Endothelial cell of umbilical vein (primary cell): ENCODE measurements at regions not wholly inside any gene's neighbourhood (a gene's known extent, or its start where the extent isn't known, plus 50 kb on each side); places are given as distances from the start of the nearest gene placed in this dataset.

ENCODE experiments used
- BruUV-seq: library from RNA; stranded (reverse); fragments of 400-500 nt; replicated peaks from 2 replicates; lab custom pipeline; 2021; lab: Mats Ljungman, UMichigan
- CTCF ChIA-PET: fragments of 300-600, 350-600 bp; sonication (Branson Sonifier 250); formaldehyde crosslinking; loops from one replicate; lab custom pipeline; 2021; ENCODE audit warnings: antibody characterized with exemption, inconsistent platforms; lab: Charles Lee
- POLR2A ChIA-PET: fragments of 300-600, 350-600 bp; sonication (Branson Sonifier 250); formaldehyde crosslinking; loops from one replicate; lab custom pipeline; 2021; ENCODE audit warnings: antibody characterized with exemption, inconsistent platforms; lab: Charles Lee
- DNase-seq: peaks from one replicate; pipeline ENCODE4 v3.0.0-alpha.2; 2011; ENCODE audit warnings: low read depth, low spot score
- FAIRE-seq: peaks from 2 replicates; lab custom pipeline; 2011; peaks lifted over from hg19 to GRCh38; lab: Jason Lieb, UNC
- H2AFZ ChIP-seq: 2 replicates; pipeline ENCODE4 v1.6.0; 2012; ENCODE audit warnings: low read depth, low read length, control low read depth, inconsistent platforms
- H3K27ac ChIP-seq: 2 replicates; pipeline ENCODE4 v1.5.1; 2011; ENCODE audit warnings: low read depth, mild to moderate bottlenecking, control low read depth, low read length, moderate library complexity; ENCODE audit not compliant: insufficient read depth
- H3K27me3 ChIP-seq, 2 experiments: 2 replicates each; pipeline versions ENCODE4 v1.6.0 to v1.6.1; 2011; ENCODE audit warnings: low read length in 2 of 2, mixed read lengths in 1 of 2; ENCODE audit not compliant: control insufficient read depth in 2 of 2, insufficient read depth in 2 of 2
- H3K36me3 ChIP-seq, 2 experiments: 2 replicates in 1 of 2; 3 replicates in 1 of 2; pipeline ENCODE4 v1.5.1; 2011; ENCODE audit warnings: low read length in 2 of 2, mild to moderate bottlenecking in 1 of 2, moderate library complexity in 1 of 2; ENCODE audit not compliant: control insufficient read depth in 2 of 2, insufficient read depth in 2 of 2; ENCODE audit errors: extremely low read depth in 1 of 2
- H3K4me1 ChIP-seq: 3 replicates; pipeline ENCODE4 v1.5.1; 2011; ENCODE audit warnings: mild to moderate bottlenecking, low read length; ENCODE audit not compliant: control insufficient read depth, insufficient read depth; ENCODE audit errors: extremely low read depth
- H3K4me2 ChIP-seq: 2 replicates; pipeline ENCODE4 v1.6.1; 2011; ENCODE audit warnings: low read length, control low read depth, mixed read lengths; ENCODE audit not compliant: insufficient read depth
- H3K4me3 ChIP-seq, 3 experiments: fragments of 200-600 bp in 1 of 3; sonication (generic), shearing (Covaris generic) in 1 of 3; replicated peaks in 1 of 3; 2 replicates each; pipeline ENCODE4 v1.5.1; 2011 to 2016; ENCODE audit warnings: control low read depth in 3 of 3, low read length in 3 of 3, mild to moderate bottlenecking in 2 of 3, inconsistent platforms in 1 of 3, low read depth in 1 of 3, moderate library complexity in 1 of 3; ENCODE audit not compliant: insufficient read depth in 1 of 3
- H3K79me2 ChIP-seq: 2 replicates; pipeline ENCODE4 v1.6.0; 2012; ENCODE audit warnings: low read length, inconsistent platforms; ENCODE audit not compliant: control insufficient read depth, insufficient read depth
- H3K9ac ChIP-seq: replicated peaks from 2 replicates; pipeline ENCODE3; 2011; ENCODE audit warnings: low read length, control low read depth; ENCODE audit not compliant: insufficient read depth; ENCODE audit errors: extremely low read depth
- H3K9me1 ChIP-seq: replicated peaks from 3 replicates; pipeline ENCODE4 v1.6.0; 2011; ENCODE audit warnings: mild to moderate bottlenecking, low read length; ENCODE audit not compliant: control insufficient read depth, insufficient read depth; ENCODE audit errors: extremely low read depth
- H3K9me3 ChIP-seq: replicated peaks from 2 replicates; pipeline ENCODE4 v1.5.1; 2012; ENCODE audit warnings: low read length, inconsistent platforms; ENCODE audit not compliant: control insufficient read depth, insufficient read depth
- H4K20me1 ChIP-seq: replicated peaks from 2 replicates; pipeline ENCODE3; 2011; ENCODE audit warnings: mild to moderate bottlenecking, low read length; ENCODE audit not compliant: control insufficient read depth, insufficient read depth; ENCODE audit errors: extremely low read depth
- EZH2 ChIP-seq: IDR thresholded peaks from 2 replicates; pipeline ENCODE4 v1.6.1; 2012; ENCODE audit warnings: borderline replicate concordance, low read depth, mild to moderate bottlenecking, moderate library complexity, low read length, inconsistent platforms; ENCODE audit not compliant: severe bottlenecking
- FOS ChIP-seq: IDR thresholded peaks from 2 replicates; pipeline ENCODE4 v1.6.1; 2011; ENCODE audit warnings: mild to moderate bottlenecking, low read length, moderate library complexity, borderline replicate concordance; ENCODE audit not compliant: insufficient read depth
- GATA2 ChIP-seq: IDR thresholded peaks from 2 replicates; pipeline ENCODE4 v1.7.0; 2011; ENCODE audit warnings: low read depth, mild to moderate bottlenecking, moderate library complexity, mixed read lengths, low read length; ENCODE audit not compliant: insufficient read length, insufficient read depth
- JUN ChIP-seq: IDR thresholded peaks from 2 replicates; pipeline ENCODE4 v1.6.1; 2011; ENCODE audit warnings: borderline replicate concordance, low read depth; ENCODE audit not compliant: insufficient read length, insufficient read depth
- MAX ChIP-seq: IDR thresholded peaks from 2 replicates; pipeline ENCODE4 v1.6.1; 2011; ENCODE audit not compliant: insufficient read depth, insufficient read length
- MYC ChIP-seq: IDR thresholded peaks from one replicate; pipeline ENCODE4 v1.6.1; 2011; ENCODE audit warnings: mild to moderate bottlenecking, low read depth, low read length
- POLR2A ChIP-seq: IDR thresholded peaks from 2 replicates; pipeline ENCODE4 v1.6.1; 2012; ENCODE audit warnings: low read depth, mild to moderate bottlenecking, control low read depth, low read length
- POLR2AphosphoS5 ChIP-seq: IDR thresholded peaks from 2 replicates; pipeline ENCODE4 v1.6.1; 2012; ENCODE audit warnings: low read depth, mild to moderate bottlenecking, control low read depth, low read length, moderate library complexity; ENCODE audit not compliant: insufficient read depth
- dilution Hi-C: fragments of 300-500 bp; cut with MboI; formaldehyde crosslinking; loops from one replicate; pipeline ENCODE4 v1.15.0; 2019; ENCODE audit warnings: low sequenced_read_pairs; ENCODE audit not compliant: extremely low pct_ligation_motif_present
- intact Hi-C: fragments of 100-400 bp; cut with micrococcal nuclease; formaldehyde crosslinking; loops from one replicate; pipeline ENCODE4 v1.10.0; 2022
- TF ChIP-seq, protein P1 (sequence below), 2 donors: IDR thresholded peaks; 1 replicate in 1 of 2; 2 replicates in 1 of 2; pipeline ENCODE4 v1.5.1; 2011; ENCODE audit warnings: low read length in 2 of 2, mild to moderate bottlenecking in 2 of 2, moderate library complexity in 2 of 2, control low read depth in 1 of 2, inconsistent platforms in 1 of 2, low read depth in 1 of 2; ENCODE audit not compliant: insufficient read depth in 1 of 2; ENCODE audit errors: extremely low read depth in 1 of 2

- ChIA-PET CTCF (interaction anchor here (1.5 to 1.8 kb wide), 3 partner anchors 25 to 191 kb away, joined by 3 to 7 read pairs (median 6); no protein-coding TSS in a partner anchor), POLR2A (interaction anchor here (0.6 kb wide), 1 partner anchor 336 kb away, joined by 3 read pairs; no protein-coding TSS in a partner anchor)
- Histone ChIP-seq H3K27me3 (no peaks in the 10 kb centered on the region), H3K9me1 (no peaks in the 10 kb centered on the region), H3K36me3 (no peaks in the 10 kb centered on the region), H2AFZ (no peak overlapping the region), H3K4me3 (no peak overlapping the region), H3K9me3 (no peaks in the 10 kb centered on the region), H3K27ac (peak overlapping the region; percentile 97), H3K79me2 (no peaks in the 10 kb centered on the region), H3K4me2 (peak overlapping the region; percentile 72), H4K20me1 (no peaks in the 10 kb centered on the region), H3K9ac (peak overlapping the region; percentile 78), H3K4me1 (peaks cover 25% of the 10 kb centered on the region)
- no TSS peak for BruUV-seq
- intact Hi-C loops, result loop anchor here (1.0 to 10.0 kb wide), 14 partner anchors 18 to 828 kb away; no protein-coding TSS in a partner anchor
- DNase-seq (peak; percentile 97), FAIRE-seq (peak; percentile 99)
- TF ChIP-seq JUN, result peak; percentile 94
- peak; percentile 96 for TF ChIP-seq FOS
- TF ChIP-seq EZH2, result no peak
- peak; percentile 91 for TF ChIP-seq GATA2
- peak; percentile 49 for TF ChIP-seq POLR2A
- TF ChIP-seq, protein P1, sequence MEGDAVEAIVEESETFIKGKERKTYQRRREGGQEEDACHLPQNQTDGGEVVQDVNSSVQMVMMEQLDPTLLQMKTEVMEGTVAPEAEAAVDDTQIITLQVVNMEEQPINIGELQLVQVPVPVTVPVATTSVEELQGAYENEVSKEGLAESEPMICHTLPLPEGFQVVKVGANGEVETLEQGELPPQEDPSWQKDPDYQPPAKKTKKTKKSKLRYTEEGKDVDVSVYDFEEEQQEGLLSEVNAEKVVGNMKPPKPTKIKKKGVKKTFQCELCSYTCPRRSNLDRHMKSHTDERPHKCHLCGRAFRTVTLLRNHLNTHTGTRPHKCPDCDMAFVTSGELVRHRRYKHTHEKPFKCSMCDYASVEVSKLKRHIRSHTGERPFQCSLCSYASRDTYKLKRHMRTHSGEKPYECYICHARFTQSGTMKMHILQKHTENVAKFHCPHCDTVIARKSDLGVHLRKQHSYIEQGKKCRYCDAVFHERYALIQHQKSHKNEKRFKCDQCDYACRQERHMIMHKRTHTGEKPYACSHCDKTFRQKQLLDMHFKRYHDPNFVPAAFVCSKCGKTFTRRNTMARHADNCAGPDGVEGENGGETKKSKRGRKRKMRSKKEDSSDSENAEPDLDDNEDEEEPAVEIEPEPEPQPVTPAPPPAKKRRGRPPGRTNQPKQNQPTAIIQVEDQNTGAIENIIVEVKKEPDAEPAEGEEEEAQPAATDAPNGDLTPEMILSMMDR (IDR thresholded peaks at IDR 0.05; ENCODE audit: extremely low read depth in 1 of 2, insufficient read depth in 1 of 2, low read depth in 1 of 2, low read length in 2 of 2), result no peak
- peak; percentile 97 for TF ChIP-seq POLR2AphosphoS5
- no peak for TF ChIP-seq MAX
- TF ChIP-seq MYC, result no peak
- dilution Hi-C loops, result no loop called here
These were observed 633.8 kb downstream of the PTPRC start for GRCh38 chr1:199272628-199273086.
